GM18951 (cell line): ENCODE measurements at regions not wholly inside any gene's neighbourhood (a gene's known extent, or its start where the extent isn't known, plus 50 kb on each side); places are given as distances from the start of the nearest gene placed in this dataset.

Experiments used
- POLR2A ChIP-seq: IDR thresholded peaks from 4 replicates; pipeline ENCODE4 v1.6.1; 2011; ENCODE audit warnings: mild to moderate bottlenecking; ENCODE audit not compliant: insufficient read length, insufficient read depth; ENCODE audit errors: extremely low read depth
- in situ Hi-C: fragments of 300-500 bp; cut with MboI; formaldehyde crosslinking; loops from one replicate; pipeline ENCODE4 v1.12.0; 2022; ENCODE audit warnings: low sequenced_read_pairs, mixed read lengths, inconsistent platforms; ENCODE audit not compliant: unreplicated experiment

DNA sequence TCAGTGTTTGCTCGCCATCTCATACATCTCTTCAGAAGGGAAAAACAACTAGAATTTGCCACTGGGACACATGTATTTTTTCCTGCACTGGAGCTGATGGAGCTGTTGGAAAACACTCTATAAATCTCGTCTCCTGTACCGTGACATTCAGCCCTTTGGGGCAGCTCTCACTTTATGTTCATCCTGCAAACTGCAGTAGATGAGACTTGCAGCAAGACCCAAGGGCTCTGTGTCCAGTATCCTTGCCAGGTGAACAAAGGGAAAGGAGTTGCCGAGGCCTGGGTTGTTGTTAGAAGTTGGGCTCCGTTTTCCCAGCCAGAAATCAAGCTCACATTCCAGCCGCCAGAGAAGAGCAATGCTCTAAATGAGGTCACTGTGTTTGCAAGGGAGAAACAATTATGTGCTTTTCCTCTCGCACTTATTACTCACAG lies 285.1 kb downstream of the SLC4A3 start:
- TF ChIP-seq POLR2A = no peak
- in situ Hi-C loops = no loop called here

DNA sequence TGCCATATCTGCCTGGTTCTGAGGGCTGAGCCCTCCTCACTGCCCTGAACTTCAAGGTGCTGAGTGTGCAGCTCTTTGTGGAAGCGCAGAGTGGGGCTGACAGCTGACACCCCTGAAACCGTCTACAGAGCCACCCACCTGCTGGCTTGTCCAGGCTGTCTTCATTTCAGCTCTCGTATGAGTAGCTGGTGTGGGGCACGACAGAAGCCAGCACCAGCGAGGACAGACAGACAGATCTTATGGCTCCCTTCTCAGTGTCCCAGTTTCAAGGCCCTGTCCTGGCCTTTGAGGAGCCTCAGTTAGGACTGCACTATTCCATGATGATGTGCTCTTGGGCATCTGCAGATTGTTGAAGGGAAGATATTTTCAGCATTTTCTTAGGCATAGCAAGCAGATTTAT lies 287.1 kb downstream of the SLC4A3 start:
- TF ChIP-seq POLR2A = no peak
- in situ Hi-C loops = no loop called here

DNA sequence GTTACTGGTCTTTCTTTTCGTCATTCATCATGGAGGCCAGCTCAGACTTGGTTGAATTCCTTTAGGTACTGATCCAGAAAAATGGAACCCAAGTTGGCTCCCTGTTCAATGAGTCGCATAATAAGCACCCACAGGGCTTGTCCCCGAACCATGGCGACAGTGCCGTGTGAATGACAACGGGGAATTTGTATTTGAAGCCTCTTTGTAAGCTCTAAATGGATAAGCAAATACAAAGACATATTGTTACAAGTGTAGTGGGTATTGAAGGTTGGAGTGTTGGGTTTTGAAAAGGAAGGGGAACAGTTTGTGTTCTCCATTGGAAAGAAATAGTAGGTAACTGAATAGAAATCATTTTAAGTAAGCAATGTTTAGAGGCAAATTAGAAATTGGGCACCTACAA lies 288.9 kb downstream of the SLC4A3 start:
- no peak for TF ChIP-seq POLR2A

DNA sequence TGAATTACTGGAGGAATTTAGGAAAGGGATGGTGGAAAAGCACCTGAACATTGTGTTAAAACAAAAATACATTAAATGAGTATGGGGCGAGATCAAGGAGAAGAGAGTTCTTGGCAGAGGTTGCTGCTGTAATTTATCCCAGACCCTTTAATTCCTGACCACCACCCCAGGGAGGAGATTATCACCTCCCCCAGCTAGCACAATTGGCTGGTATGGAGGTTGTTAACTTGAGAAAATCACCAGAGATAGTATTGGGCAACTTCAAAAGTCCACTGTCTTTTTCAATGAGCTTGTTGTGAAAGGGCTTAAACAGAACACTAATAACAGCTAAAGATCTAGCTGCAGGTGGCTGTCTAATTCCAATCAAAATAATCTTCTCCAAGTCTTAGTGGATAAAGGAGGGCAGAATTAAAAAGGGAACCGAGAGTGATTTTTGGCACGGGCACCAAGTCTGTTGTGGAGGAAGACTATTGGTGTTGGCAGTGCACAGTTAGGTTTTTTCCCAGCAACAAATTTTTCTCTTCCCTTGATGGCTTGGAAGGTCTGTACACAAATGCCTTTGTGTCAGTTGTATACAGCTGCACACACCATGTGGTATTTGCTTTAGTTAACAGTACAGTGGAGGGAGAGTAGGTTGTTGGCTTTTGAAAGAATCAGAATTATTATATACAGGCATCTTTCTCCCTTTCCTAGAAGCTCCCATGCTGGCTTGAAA lies 289.5 kb downstream of the SLC4A3 start:
- no peak for TF ChIP-seq POLR2A
- in situ Hi-C loops = no loop called here

More for the DNA sequence above, 288.9 kb downstream of the SLC4A3 start:
- in situ Hi-C loops = no loop called here

DNA sequence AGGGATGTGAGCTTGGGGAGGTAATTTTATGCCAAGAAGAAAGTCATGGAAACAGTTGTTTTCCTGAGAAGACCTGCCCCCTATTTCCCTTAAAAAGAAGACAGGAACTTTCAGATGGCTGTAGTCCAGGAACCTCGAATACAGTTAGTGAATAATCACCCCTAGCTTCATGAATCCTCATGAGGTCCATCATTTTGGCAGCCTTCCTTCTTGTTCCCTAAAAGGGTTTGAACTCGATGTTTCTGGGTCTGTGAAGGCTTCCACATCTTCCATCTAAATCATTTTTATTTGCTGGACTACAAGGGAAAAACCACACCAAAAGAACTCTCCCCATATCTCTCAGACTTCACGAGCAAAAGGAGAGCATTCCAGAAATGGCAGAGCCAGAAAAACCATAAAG lies 290.8 kb downstream of the SLC4A3 start:
- TF ChIP-seq POLR2A = no peak
- in situ Hi-C loops = no loop called here

DNA sequence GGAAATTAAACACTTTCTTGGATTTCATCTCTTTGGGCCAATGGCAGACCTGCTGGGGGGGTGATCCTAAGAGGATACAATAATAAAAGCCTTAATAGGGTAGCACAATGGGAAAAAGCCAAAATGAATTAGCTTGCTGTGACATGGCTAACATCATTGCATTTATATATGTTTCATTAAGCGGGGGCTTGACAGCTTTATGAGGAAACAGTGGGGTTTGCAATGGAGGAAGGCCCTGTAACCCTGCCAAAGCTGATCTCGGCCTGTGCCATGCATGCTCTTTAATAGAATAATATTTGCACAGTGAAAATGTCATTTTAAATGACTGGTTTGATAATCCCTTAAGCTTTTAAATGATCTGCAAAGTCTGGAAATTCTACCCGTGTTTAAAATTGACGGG lies 291.5 kb downstream of the SLC4A3 start:
- in situ Hi-C loops = no loop called here
- TF ChIP-seq POLR2A = no peak

DNA sequence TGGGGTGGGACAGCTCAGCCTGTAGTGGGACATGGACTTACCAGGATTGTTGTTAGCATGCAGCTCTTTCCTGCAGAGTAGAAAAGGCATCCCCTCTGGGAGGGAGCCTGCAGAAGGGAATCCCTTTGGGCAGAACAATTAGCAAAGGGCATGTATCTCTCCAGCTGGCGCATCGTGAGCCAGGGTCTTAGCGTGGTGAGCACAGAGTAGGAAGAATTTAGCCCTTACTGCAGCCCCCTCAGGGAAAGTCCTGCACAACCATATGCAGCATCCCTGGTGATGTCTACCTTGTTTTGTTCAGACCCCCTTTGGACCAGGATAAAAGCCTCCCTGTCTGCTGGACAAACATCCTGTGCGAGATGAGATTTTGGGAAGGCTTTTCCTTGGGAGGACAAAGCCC lies 292.1 kb downstream of the SLC4A3 start:
- TF ChIP-seq POLR2A = no peak
- in situ Hi-C loops = no loop called here

DNA sequence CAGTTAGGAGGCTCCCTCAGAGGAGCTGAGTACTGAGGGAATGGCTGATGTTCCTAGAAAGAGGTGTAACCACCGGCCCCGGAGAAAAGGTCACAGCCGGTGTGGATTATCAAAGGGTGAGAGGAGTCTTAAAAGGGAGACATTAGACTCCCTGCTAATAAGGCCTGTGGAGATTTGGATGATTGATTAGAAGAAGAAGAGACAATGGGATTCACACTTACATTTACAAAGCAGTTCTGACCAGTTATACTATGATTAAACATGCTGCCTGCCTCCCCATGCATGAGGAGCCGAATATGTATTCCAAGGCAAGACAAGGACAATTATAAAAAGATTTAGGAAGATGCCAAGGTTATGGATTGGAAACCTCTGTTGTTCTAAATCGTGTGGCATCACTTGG lies 302.4 kb downstream of the SLC4A3 start:
- in situ Hi-C loops = no loop called here
- TF ChIP-seq POLR2A = no peak

DNA sequence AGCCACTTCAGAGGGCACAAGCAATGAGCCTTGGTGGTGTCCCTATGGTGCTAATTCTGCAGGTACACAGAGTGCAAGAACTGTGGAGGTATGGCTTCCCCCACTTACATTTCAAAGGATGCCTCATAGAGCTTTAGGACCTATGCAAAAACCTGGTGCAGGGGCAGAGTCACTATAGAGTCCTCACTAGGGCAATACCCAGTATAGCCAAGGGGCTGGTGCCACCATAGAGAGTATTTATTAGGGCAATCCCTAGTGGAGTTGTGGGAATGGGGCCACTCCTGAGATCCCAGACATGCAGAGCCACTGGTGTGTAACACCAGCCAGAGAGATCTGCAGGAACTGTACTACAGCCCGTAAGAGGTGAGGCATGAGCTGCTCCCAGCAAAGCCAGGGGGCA lies 312.2 kb downstream of the SLC4A3 start:
- TF ChIP-seq POLR2A = no peak
- in situ Hi-C loops = no loop called here

DNA sequence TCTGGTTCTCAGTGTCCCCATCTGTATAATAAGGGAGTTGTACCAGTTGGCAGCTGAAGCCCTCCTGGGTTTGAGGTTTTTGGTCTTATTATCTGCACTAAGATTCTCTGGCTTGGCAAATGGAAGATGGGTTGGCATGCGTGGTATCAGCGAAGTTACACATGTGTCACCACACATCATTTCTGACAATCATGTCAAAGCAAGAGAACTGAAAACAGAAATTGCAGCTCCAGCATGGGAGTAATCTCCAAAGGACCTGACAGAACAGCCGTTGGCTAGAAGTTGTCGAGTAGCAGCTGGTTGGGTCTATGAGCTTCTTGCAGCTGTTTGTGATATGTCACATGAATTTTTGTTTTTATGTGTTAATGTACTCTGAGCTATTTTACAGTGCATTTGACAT lies 317.4 kb downstream of the SLC4A3 start:
- no peak for TF ChIP-seq POLR2A
- in situ Hi-C loops = no loop called here

DNA sequence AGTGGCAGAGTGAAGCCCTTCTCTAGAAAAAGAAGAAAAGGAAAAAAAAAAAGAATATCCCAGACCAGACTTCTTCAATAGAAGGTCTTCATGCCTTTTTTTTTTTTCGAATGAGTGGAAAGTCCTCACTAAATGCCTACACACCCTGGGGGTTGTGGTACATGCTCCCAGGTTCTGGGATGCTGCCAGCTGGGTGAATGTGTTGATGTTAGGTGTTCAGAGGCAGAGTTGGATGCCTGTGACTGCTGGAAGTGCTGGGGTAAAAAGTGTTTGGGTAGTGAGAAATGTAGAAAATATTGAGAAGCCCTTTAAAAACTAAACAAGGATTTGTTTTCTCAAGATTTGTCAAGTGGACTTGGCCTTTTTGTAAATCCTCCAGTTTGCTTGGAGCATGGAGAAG lies 318.6 kb downstream of the SLC4A3 start:
- no peak for TF ChIP-seq POLR2A
- in situ Hi-C loops = no loop called here

DNA sequence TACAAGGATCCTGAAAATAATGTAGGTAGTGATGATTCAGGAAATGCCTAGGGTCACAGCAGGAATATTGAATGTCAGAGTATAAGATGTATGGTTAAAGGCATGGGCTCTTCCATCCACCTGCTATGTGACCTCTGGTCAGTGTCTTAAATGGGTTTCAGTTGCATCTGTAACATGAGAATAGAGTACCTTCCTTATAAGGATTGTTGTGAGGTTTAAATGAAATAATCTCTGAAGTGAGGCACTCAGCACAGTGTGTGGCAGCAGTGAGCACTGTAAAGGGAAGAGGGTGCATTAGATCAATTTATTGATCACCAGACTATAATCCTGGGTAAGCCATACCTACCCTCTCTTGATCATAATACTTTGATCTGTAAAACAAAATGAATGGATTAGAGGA lies 319.1 kb downstream of the SLC4A3 start:
- in situ Hi-C loops = no loop called here
- no peak for TF ChIP-seq POLR2A

DNA sequence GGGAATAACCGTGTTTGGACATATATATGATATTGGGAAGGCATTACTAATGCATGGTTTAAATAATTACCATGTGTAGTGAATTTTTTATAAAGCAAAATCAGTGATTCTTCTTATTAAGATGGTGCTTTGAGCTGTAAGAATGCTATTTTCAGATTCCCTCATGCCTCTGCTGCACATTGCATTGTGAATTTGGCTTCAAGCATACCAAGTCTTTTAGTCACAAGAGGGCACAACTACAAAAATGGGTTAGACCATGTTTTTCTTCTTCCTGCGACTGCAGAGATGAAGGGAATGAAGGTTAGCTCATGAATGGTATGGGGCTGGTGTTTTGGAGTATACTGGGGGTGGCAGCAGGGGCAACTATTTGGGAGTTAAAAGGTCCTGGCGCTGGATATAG lies 320.1 kb downstream of the SLC4A3 start:
- no peak for TF ChIP-seq POLR2A
- in situ Hi-C loops = no loop called here

DNA sequence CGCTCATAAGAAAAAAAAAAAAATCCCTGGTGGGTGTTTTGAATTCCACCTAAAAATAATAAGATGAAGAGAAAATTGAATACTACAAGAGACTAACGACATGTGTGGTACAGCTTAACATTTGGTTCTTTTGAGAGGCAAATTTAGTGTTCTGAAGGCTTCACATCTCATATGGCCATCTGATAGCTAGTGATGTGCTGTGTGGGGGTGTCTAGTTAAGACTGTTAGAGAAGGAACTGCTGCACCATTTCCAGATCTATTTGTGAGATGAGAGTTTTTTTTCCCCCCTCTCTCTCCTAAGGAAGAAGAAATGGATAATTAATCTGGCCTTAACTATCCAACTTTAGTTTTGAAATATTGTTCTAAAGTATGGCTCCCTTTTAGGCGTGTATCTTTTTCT lies 321.6 kb downstream of the SLC4A3 start:
- no peak for TF ChIP-seq POLR2A

DNA sequence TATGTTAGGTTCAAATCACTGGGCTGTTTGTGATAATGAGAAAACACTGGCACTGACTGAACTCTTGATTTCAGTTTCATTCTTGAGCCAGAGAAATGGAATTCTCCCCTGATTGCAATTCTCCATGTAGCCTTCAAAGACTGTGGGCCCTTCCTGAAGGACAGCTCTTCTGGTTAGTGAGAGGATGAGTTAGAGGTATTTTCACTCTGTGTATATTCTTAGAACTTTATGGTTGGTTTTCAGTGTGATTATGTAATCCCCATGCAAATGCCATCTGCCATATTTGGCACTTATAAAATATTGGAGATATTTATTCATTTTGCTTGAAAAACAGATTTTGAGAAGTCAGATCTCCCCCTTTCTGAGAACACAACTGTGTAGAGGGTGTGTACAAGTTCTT lies 323.7 kb downstream of the SLC4A3 start:
- in situ Hi-C loops = no loop called here
- TF ChIP-seq POLR2A = no peak

More for the DNA sequence above, 321.6 kb downstream of the SLC4A3 start:
- in situ Hi-C loops = no loop called here

DNA sequence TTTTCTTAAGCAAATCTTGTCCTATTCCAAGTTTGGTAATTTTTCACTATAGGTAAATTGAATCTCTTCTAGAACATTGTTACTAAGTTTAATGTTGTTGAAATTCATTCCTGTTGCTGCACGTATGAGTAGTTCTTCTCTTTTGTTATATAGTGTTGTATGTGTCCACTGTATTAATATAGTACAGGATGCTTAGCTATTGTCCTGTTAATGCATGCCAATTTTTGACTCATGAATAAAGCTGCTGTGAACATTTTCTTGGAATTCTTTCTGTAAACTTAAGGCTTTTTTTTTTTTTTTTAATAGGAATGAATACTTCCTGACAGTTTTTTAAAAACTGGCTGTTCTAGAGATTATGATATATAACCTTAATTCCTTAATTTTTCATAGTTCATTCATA lies 326.9 kb downstream of the SLC4A3 start:
- no peak for TF ChIP-seq POLR2A
- in situ Hi-C loops = no loop called here
